Ishikawa (cell line): ENCODE measurements at regions not wholly inside any gene's neighbourhood (a gene's known extent, or its start where the extent isn't known, plus 50 kb on each side); places are given as distances from the start of the nearest gene placed in this dataset.

Source experiments
- CEBPB ChIP-seq: IDR thresholded peaks from 2 replicates; pipeline ENCODE4 v1.6.1; 2012
- CREB1 ChIP-seq: IDR thresholded peaks from 2 replicates; pipeline ENCODE4 v1.6.1; 2012; ENCODE audit warnings: low read depth
- EGR1 ChIP-seq: IDR thresholded peaks from 2 replicates; pipeline ENCODE4 v1.6.1; 2012
- EP300 ChIP-seq: IDR thresholded peaks from 2 replicates; pipeline ENCODE4 v1.6.1; 2012; ENCODE audit warnings: borderline replicate concordance
- FOXM1 ChIP-seq: IDR thresholded peaks from 2 replicates; pipeline ENCODE4 v1.6.1; 2012; ENCODE audit warnings: low read depth, borderline replicate concordance
- MAX ChIP-seq: IDR thresholded peaks from 2 replicates; pipeline ENCODE4 v1.6.1; 2012
- NFIC ChIP-seq: IDR thresholded peaks from 2 replicates; pipeline ENCODE4 v1.6.1; 2012
- RAD21 ChIP-seq: IDR thresholded peaks from 2 replicates; pipeline ENCODE4 v1.6.1; 2012; ENCODE audit warnings: low read depth
- REST ChIP-seq: IDR thresholded peaks from 2 replicates; pipeline ENCODE4 v1.6.1; 2012; ENCODE audit warnings: low read depth, mild to moderate bottlenecking
- TAF1 ChIP-seq: IDR thresholded peaks from 2 replicates; pipeline ENCODE4 v1.6.1; 2012; ENCODE audit warnings: low read depth, mild to moderate bottlenecking
- TCF12 ChIP-seq: IDR thresholded peaks from 2 replicates; pipeline ENCODE4 v1.6.1; 2012; ENCODE audit warnings: low read depth
- TEAD4 ChIP-seq: IDR thresholded peaks from 2 replicates; pipeline ENCODE4 v1.6.1; 2012
- USF1 ChIP-seq: IDR thresholded peaks from 2 replicates; pipeline ENCODE4 v1.6.1; 2012
- YY1 ChIP-seq: IDR thresholded peaks from 2 replicates; pipeline ENCODE4 v1.6.1; 2012; ENCODE audit warnings: low read depth
- ZBTB7A ChIP-seq: IDR thresholded peaks from 2 replicates; pipeline ENCODE4 v1.6.1; 2012; ENCODE audit warnings: low read depth

GRCh38 chr11:72519220-72519881 lies 85.0 kb upstream of the CLPB start:
- TF ChIP-seq EP300 (no peak), REST (no peak), YY1 (no peak), MAX (no peak), EGR1 (no peak), TAF1 (no peak), TCF12 (no peak), FOXM1 (no peak), USF1 (no peak), CEBPB (no peak), RAD21 (no peak), TEAD4 (no peak), ZBTB7A (no peak), CREB1 (no peak), NFIC (no peak)

GRCh38 chr11:72514331-72514730 lies 80.0 kb upstream of the CLPB start:
- TF ChIP-seq CEBPB (no peak), TAF1 (no peak), TCF12 (no peak), CREB1 (no peak), ZBTB7A (no peak), REST (no peak), FOXM1 (no peak), EP300 (no peak), YY1 (no peak), RAD21 (no peak), EGR1 (no peak), TEAD4 (no peak), NFIC (no peak), USF1 (no peak), MAX (no peak)

- no peak for TF ChIP-seq TEAD4
These were observed 79.1 kb upstream of the CLPB start for GRCh38 chr11:72513411-72513810.

GRCh38 chr11:72512956-72513355 lies 78.6 kb upstream of the CLPB start:
- no peak for TF ChIP-seq TCF12
- no peak for TF ChIP-seq EGR1
- TF ChIP-seq YY1: no peak
- TF ChIP-seq RAD21: no peak
- TF ChIP-seq NFIC: no peak
- TF ChIP-seq REST: no peak
- TF ChIP-seq CEBPB: no peak
- no peak for TF ChIP-seq TEAD4
- no peak for TF ChIP-seq TAF1
- TF ChIP-seq CREB1: no peak
- no peak for TF ChIP-seq ZBTB7A
- no peak for TF ChIP-seq USF1
- no peak for TF ChIP-seq EP300
